K562 (cell line): ENCODE measurements at regions not wholly inside any gene's neighbourhood (a gene's known extent, or its start where the extent isn't known, plus 50 kb on each side); places are given as distances from the start of the nearest gene placed in this dataset.

Experiments
- ATAC-seq: fragments of 200-7000 bp; cut with Tn5 transposase; 3 replicates; pipeline ENCODE4 v1.9.1; 2020; ENCODE audit warnings: moderate library complexity
- BruUV-seq: library from RNA; stranded (reverse); fragments of 400-500 nt; replicated peaks from 2 replicates; lab custom pipeline; 2021; lab: Mats Ljungman, UMichigan
- CTCF ChIA-PET: fragments of 300-600 bp; formaldehyde crosslinking; extraction: SDS; loops from one replicate; lab custom pipeline; 2021; ENCODE audit warnings: low intra/inter-chr PET ratio; lab: Yijun Ruan, JAX
- POLR2A ChIA-PET: fragments of 300-600, 350-650 bp; sonication (Branson Sonifier 250); formaldehyde crosslinking; extraction: SDS; loops from one replicate; lab custom pipeline; 2021; ENCODE audit warnings: antibody characterized with exemption, inconsistent platforms; lab: Yijun Ruan, JAX
- DNase-seq, 4 experiments: peaks; one replicate each; pipeline versions ENCODE4 v3.0.0 to v3.0.0-alpha.2; 2011 to 2018; ENCODE audit warnings: low spot score in 3 of 4, mixed read lengths in 3 of 4; ENCODE audit errors: extremely low read depth in 1 of 4
- FAIRE-seq: peaks from 2 replicates; lab custom pipeline; 2011; peaks lifted over from hg19 to GRCh38; lab: Jason Lieb, UNC
- H2AFZ ChIP-seq: 2 replicates; pipeline ENCODE4 v1.6.0; 2011; ENCODE audit warnings: low read depth, low read length, control low read depth, inconsistent platforms
- H3K27ac ChIP-seq: fragments of 200-600 bp; 3 replicates; pipeline ENCODE4 v1.8.0; 2011; ENCODE audit warnings: low read depth, mild to moderate bottlenecking, control low read depth, inconsistent platforms, low read length, moderate library complexity, mixed read lengths; ENCODE audit errors: extremely low read depth
- H3K27me3 ChIP-seq, 2 experiments: fragments of 300-600 bp in 1 of 2; 2 replicates in 1 of 2; 3 replicates in 1 of 2; pipeline versions ENCODE4 v1.6.0 to v1.8.0; 2011; ENCODE audit warnings: inconsistent platforms in 2 of 2, low read length in 2 of 2, mild to moderate bottlenecking in 1 of 2, mixed read lengths in 1 of 2, moderate library complexity in 1 of 2; ENCODE audit not compliant: control insufficient read depth in 2 of 2, insufficient read depth in 2 of 2
- H3K36me3 ChIP-seq: fragments of 300-600 bp; 3 replicates; pipeline ENCODE4 v1.8.0; 2011; ENCODE audit warnings: mild to moderate bottlenecking, low read length, inconsistent platforms; ENCODE audit not compliant: control insufficient read depth, insufficient read depth
- H3K4me1 ChIP-seq, 2 experiments: fragments of 200-600 bp in 1 of 2; replicated peaks in 1 of 2; 2 replicates in 1 of 2; 3 replicates in 1 of 2; pipeline versions ENCODE4 v1.5.1 to v1.8.0; 2011; ENCODE audit warnings: inconsistent platforms in 2 of 2, low read length in 2 of 2, mild to moderate bottlenecking in 1 of 2, mixed read lengths in 1 of 2, moderate library complexity in 1 of 2; ENCODE audit not compliant: control insufficient read depth in 2 of 2, insufficient read depth in 2 of 2
- H3K4me2 ChIP-seq: 2 replicates; pipeline ENCODE4 v1.6.1; 2011; ENCODE audit warnings: low read length, control low read depth, inconsistent platforms, mixed read lengths; ENCODE audit not compliant: insufficient read depth
- H3K4me3 ChIP-seq: fragments of 200-600 bp; sonication (generic), shearing (Covaris generic); 2 replicates; pipeline ENCODE4 v1.5.1; 2016; ENCODE audit warnings: control low read depth, inconsistent platforms
- H3K79me2 ChIP-seq: fragments of 200-600 bp; 3 replicates; pipeline ENCODE4 v1.8.0; 2011; ENCODE audit warnings: low read length, inconsistent platforms; ENCODE audit not compliant: control insufficient read depth, insufficient read depth
- H3K9ac ChIP-seq, 2 experiments: 2 replicates each; pipeline versions ENCODE4 v1.6.0 to v1.6.1; 2011; ENCODE audit warnings: low read depth in 2 of 2, low read length in 2 of 2, control low read depth in 1 of 2, inconsistent platforms in 1 of 2, mild to moderate bottlenecking in 1 of 2, mixed read lengths in 1 of 2; ENCODE audit not compliant: insufficient read depth in 1 of 2
- H3K9me1 ChIP-seq: one replicate; pipeline ENCODE4 v1.6.0; 2011; ENCODE audit warnings: inconsistent platforms, mild to moderate bottlenecking, low read length, moderate library complexity; ENCODE audit not compliant: control insufficient read depth, insufficient read depth
- H3K9me3 ChIP-seq: replicated peaks from 2 replicates; pipeline ENCODE4 v1.5.1; 2011; ENCODE audit warnings: low read depth, low read length, inconsistent platforms; ENCODE audit not compliant: control insufficient read depth, insufficient read depth
- H4K20me1 ChIP-seq: replicated peaks from 2 replicates; pipeline ENCODE4 v1.6.1; 2011; ENCODE audit warnings: low read length, inconsistent platforms, mixed read lengths; ENCODE audit not compliant: control insufficient read depth, insufficient read depth
- BCOR ChIP-seq: fragments of 450-650 bp; IDR thresholded peaks from 2 replicates; pipeline ENCODE4 v1.6.1; 2016
- CTCF ChIP-seq, 3 experiments: IDR thresholded peaks in 2 of 3; conservative IDR thresholded peaks in 1 of 3; 2 replicates each; pipeline ENCODE4 v1.5.1; 2011 to 2012; ENCODE audit warnings: low read length in 3 of 3, mild to moderate bottlenecking in 3 of 3, control low read depth in 2 of 3, improper control_type of control experiment in 1 of 3, inconsistent platforms in 1 of 3, low read depth in 1 of 3, mixed read lengths in 1 of 3, moderate library complexity in 1 of 3; ENCODE audit not compliant: insufficient read depth in 2 of 3
- EP300 ChIP-seq: IDR thresholded peaks from 2 replicates; pipeline ENCODE4 v1.6.1; 2012; ENCODE audit warnings: low read length, improper control_type of control experiment
- FUS ChIP-seq: fragments of 200-400 bp; formaldehyde crosslinking; optimal IDR thresholded peaks from 2 replicates; pipeline ENCODE3; 2017; ENCODE audit warnings: low read depth, low read length
- HDAC2 ChIP-seq: fragments of 450-650 bp; IDR thresholded peaks from 2 replicates; pipeline ENCODE4 v1.6.1; 2016; ENCODE audit warnings: mild to moderate bottlenecking
- PHF21A ChIP-seq: fragments of 450-650 bp; IDR thresholded peaks from 2 replicates; pipeline ENCODE4 v1.6.1; 2017; ENCODE audit warnings: low read depth, borderline replicate concordance
- RBM25 ChIP-seq: fragments of 200-400 bp; formaldehyde crosslinking; IDR thresholded peaks from 2 replicates; pipeline ENCODE4 v1.6.1; 2018; ENCODE audit warnings: low read length, low read depth, moderate library complexity; ENCODE audit not compliant: severe bottlenecking
- SMARCA5 ChIP-seq: fragments of 450-650 bp; IDR thresholded peaks from 2 replicates; pipeline ENCODE4 v1.6.1; 2016
- SMARCC2 ChIP-seq: fragments of 450-650 bp; IDR thresholded peaks from 2 replicates; pipeline ENCODE4 v1.6.1; 2017; ENCODE audit warnings: antibody characterized with exemption, moderate library complexity, mild to moderate bottlenecking, low read depth
- ZBTB9 ChIP-seq: fragments of 450-650 bp; formaldehyde crosslinking; IDR thresholded peaks from 2 replicates; pipeline ENCODE4 v1.4.0; 2020; ENCODE audit warnings: mild to moderate bottlenecking, moderate library complexity
- ZFP30 ChIP-seq: fragments of 250-450 bp; sonication (Bioruptor Pico); IDR thresholded peaks from 2 replicates; pipeline ENCODE4 v1.8.0; 2022; ENCODE audit warnings: moderate library complexity, mild to moderate bottlenecking, inconsistent platforms, borderline replicate concordance
- WGBS: fragments of 100-300 bp; shearing (Covaris generic); methylation state at CpG from one replicate; pipeline ENCODE4 v1.1.6; 2016; ENCODE audit warnings: low coverage, mixed read lengths; ENCODE audit not compliant: insufficient coverage; ENCODE audit errors: missing lambda C conversion rate; 5-methylcytosine and 5-hydroxymethylcytosine counted together
- in situ Hi-C: fragments of 300-500 bp; cut with MboI; formaldehyde crosslinking; loops from 4 replicates; pipeline ENCODE4 v1.15.0; 2018; ENCODE audit warnings: inconsistent platforms, mixed read lengths
- intact Hi-C: fragments of 100-400 bp; cut with micrococcal nuclease; formaldehyde crosslinking; loops from 2 replicates; pipeline ENCODE4 v1.14.2; 2022
- TF ChIP-seq, protein P1 (sequence below): fragments of 250-450 bp; sonication (Bioruptor Pico); IDR thresholded peaks from 2 replicates; pipeline ENCODE4 v1.6.1; 2021; ENCODE audit warnings: mild to moderate bottlenecking

GRCh38 chr3:153063337-153063736 lies 98.7 kb upstream of the RAP2B start:
- Histone ChIP-seq H3K4me2 (no peak overlapping the region), H4K20me1 (no peaks in the 10 kb centered on the region), H3K9ac (no peak overlapping the region), H3K4me1 (peaks cover 4 to 17% of the 10 kb centered on the region in 2 experiments; a peak in 3 of 5 replicates), H3K27ac (peak overlapping the region; percentile 39; the same call in 1 of the 3 replicates), H3K4me3 (no peak overlapping the region), H3K27me3 (no peaks in the 10 kb centered on the region), H3K9me1 (no peaks in the 10 kb centered on the region), H3K36me3 (no peaks in the 10 kb centered on the region), H2AFZ (peak overlapping the region; percentile 74), H3K79me2 (no peaks in the 10 kb centered on the region), H3K9me3 (no peaks in the 10 kb centered on the region)
- ATAC-seq (no peak), FAIRE-seq (no peak), DNase-seq (no peak)
- intact Hi-C loops (no loop called here), in situ Hi-C loops (no loop called here)
- BruUV-seq = no TSS peak
- ChIA-PET POLR2A (no interaction called here), CTCF (no interaction called here)
- 49% methylated on average over 2 of the region's 2 CpGs for WGBS
- TF ChIP-seq SMARCA5 (0 out of 2 replicates have a peak, but pooled peaks have one; percentile 42), EP300 (no peak), SMARCC2 (no peak), PHF21A (no peak), BCOR (peak; percentile 95), ZBTB9 (CRISPR knock-in tag) (no peak), FUS (no peak), RBM25 (peak; percentile 99), CTCF (IDR thresholded peaks at IDR 0.05 in 2 of 3, conservative IDR thresholded peaks at IDR 0.05 in 1 of 3; ENCODE audit: insufficient read depth in 2 of 3, low read depth in 1 of 3, low read length in 3 of 3) (no peak), ZFP30 (CRISPR knock-in tag) (no peak), HDAC2 (peak; percentile 81; the same call in 1 of the 2 replicates)
- TF ChIP-seq, protein P1, sequence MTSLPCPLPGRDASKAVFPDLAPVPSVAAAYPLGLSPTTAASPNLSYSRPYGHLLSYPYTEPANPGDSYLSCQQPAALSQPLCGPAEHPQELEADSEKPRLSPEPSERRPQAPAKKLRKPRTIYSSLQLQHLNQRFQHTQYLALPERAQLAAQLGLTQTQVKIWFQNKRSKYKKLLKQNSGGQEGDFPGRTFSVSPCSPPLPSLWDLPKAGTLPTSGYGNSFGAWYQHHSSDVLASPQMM (CRISPR knock-in tag) = no peak
